B cell (primary cell): ENCODE measurements at regions not wholly inside any gene's neighbourhood (a gene's known extent, or its start where the extent isn't known, plus 50 kb on each side); places are given as distances from the start of the nearest gene placed in this dataset.

Experiments
- ATAC-seq: fragments of 200-7000 bp; cut with Tn5 transposase; one replicate; pipeline ENCODE4 v1.10.0; 2021; ENCODE audit warnings: low read depth, mild to moderate bottlenecking, moderate number of reproducible peaks, moderate library complexity
- CTCF ChIA-PET: fragments of 350-600 bp; sonication (Branson Sonifier 250); formaldehyde crosslinking; loops from one replicate; lab custom pipeline; 2021; ENCODE audit warnings: antibody characterized with exemption, inconsistent platforms; lab: Charles Lee
- POLR2A ChIA-PET: fragments of 350-600 bp; sonication (Branson Sonifier 250); formaldehyde crosslinking; loops from one replicate; lab custom pipeline; 2021; ENCODE audit warnings: antibody characterized with exemption; lab: Charles Lee
- DNase-seq: peaks from one replicate; pipeline ENCODE4 v3.0.0; 2013
- H2AFZ ChIP-seq: 2 replicates; pipeline ENCODE4 v1.6.1; 2012; ENCODE audit warnings: mild to moderate bottlenecking, low read depth, low read length; ENCODE audit not compliant: insufficient read depth, poor library complexity, severe bottlenecking
- H3K27ac ChIP-seq, 2 donors: 1 replicate in 1 of 2; 2 replicates in 1 of 2; pipeline ENCODE4 v1.5.1; 2012 to 2013; ENCODE audit warnings: low read length in 2 of 2, mild to moderate bottlenecking in 2 of 2, moderate library complexity in 1 of 2
- H3K27me3 ChIP-seq, 4 experiments: fragments of 200-600 bp in 1 of 4; sonication (generic) in 1 of 4; replicated peaks in 1 of 4; 1 replicate in 2 of 4; 2 replicates in 2 of 4; pipeline versions ENCODE4 v1.6.1 to v1.7.0; 2013 to 2016; ENCODE audit warnings: low read length in 3 of 4, mild to moderate bottlenecking in 2 of 4, mixed read lengths in 1 of 4, moderate library complexity in 1 of 4; ENCODE audit not compliant: insufficient read depth in 4 of 4, control insufficient read depth in 3 of 4; ENCODE audit errors: control extremely low read depth in 1 of 4
- H3K36me3 ChIP-seq, 2 experiments: replicated peaks in 1 of 2; 1 replicate in 1 of 2; 2 replicates in 1 of 2; pipeline versions ENCODE4 v1.6.1 to v1.7.1; 2013; ENCODE audit warnings: low read length in 1 of 2; ENCODE audit not compliant: insufficient read depth in 2 of 2, control insufficient read depth in 1 of 2; ENCODE audit errors: control extremely low read depth in 1 of 2, extremely low read depth in 1 of 2
- H3K4me1 ChIP-seq, 2 donors: fragments of 200-600 bp in 1 of 2; sonication (generic) in 1 of 2; 1 replicate in 1 of 2; 2 replicates in 1 of 2; pipeline versions ENCODE4 v1.5.1 to v1.6.1; 2013 to 2017; ENCODE audit warnings: low read length in 2 of 2; ENCODE audit not compliant: control insufficient read depth in 2 of 2, insufficient read depth in 2 of 2
- H3K4me2 ChIP-seq: replicated peaks from 2 replicates; pipeline ENCODE3; 2012; ENCODE audit warnings: mild to moderate bottlenecking, low read depth, low read length; ENCODE audit not compliant: poor library complexity, severe bottlenecking
- H3K4me3 ChIP-seq, 5 experiments: fragments of 200-600 bp in 1 of 5; sonication (generic) in 1 of 5; 1 replicate in 3 of 5; 2 replicates in 2 of 5; pipeline versions ENCODE4 v1.5.1 to v1.7.0; 2011 to 2016; ENCODE audit warnings: low read length in 4 of 5, mild to moderate bottlenecking in 4 of 5, low read depth in 2 of 5, control low read depth in 1 of 5, moderate library complexity in 1 of 5; ENCODE audit not compliant: insufficient read depth in 1 of 5; ENCODE audit errors: control extremely low read depth in 1 of 5, extremely low read depth in 1 of 5
- H3K79me2 ChIP-seq: fragments of 200-600 bp; sonication (generic); one replicate; pipeline ENCODE4 v1.6.0; 2016; ENCODE audit warnings: low read length; ENCODE audit not compliant: control insufficient read depth, insufficient read depth
- H3K9ac ChIP-seq: fragments of 200-600 bp; sonication (generic); 2 replicates; pipeline ENCODE4 v1.6.1; 2017; ENCODE audit warnings: mild to moderate bottlenecking, low read length, moderate library complexity
- H3K9me3 ChIP-seq, 3 donors: one replicate each; pipeline versions ENCODE4 v1.6.1 to v1.7.1; 2013; ENCODE audit warnings: low read length in 2 of 3; ENCODE audit not compliant: control insufficient read depth in 2 of 3, insufficient read depth in 1 of 3; ENCODE audit errors: control extremely low read depth in 1 of 3
- H4K20me1 ChIP-seq: 2 replicates; pipeline ENCODE4 v1.6.0; 2012; ENCODE audit warnings: mild to moderate bottlenecking, low read length; ENCODE audit not compliant: insufficient read depth, control insufficient read depth, poor library complexity, severe bottlenecking
- H3K27ac Mint-ChIP-seq: one replicate; pipeline ENCODE4 v1.8.0; 2021; ENCODE audit warnings: mixed read lengths
- H3K27me3 Mint-ChIP-seq: one replicate; pipeline ENCODE4 v1.8.0; 2021; ENCODE audit warnings: mixed read lengths
- H3K4me1 Mint-ChIP-seq: one replicate; pipeline ENCODE4 v1.8.0; 2021; ENCODE audit warnings: mixed read lengths
- H3K4me3 Mint-ChIP-seq: one replicate; pipeline ENCODE4 v1.8.0; 2021; ENCODE audit warnings: mixed read lengths
- H3K9me3 Mint-ChIP-seq: one replicate; pipeline ENCODE4 v1.8.0; 2022; ENCODE audit warnings: mixed read lengths; ENCODE audit not compliant: insufficient read depth
- EZH2 ChIP-seq: IDR thresholded peaks from 2 replicates; pipeline ENCODE4 v1.6.1; 2012; ENCODE audit warnings: borderline replicate concordance, low read depth, mild to moderate bottlenecking, moderate library complexity, low read length; ENCODE audit not compliant: insufficient read depth, poor library complexity, severe bottlenecking
- WGBS: methylation state at CpG from one replicate; pipeline ENCODE4 v1.1.5; 2013; ENCODE audit warnings: missing lambda C conversion rate; ENCODE audit not compliant: insufficient coverage; 5-methylcytosine and 5-hydroxymethylcytosine counted together
- intact Hi-C: fragments of 100-400 bp; cut with micrococcal nuclease; formaldehyde crosslinking; loops from one replicate; pipeline ENCODE4 v1.10.0; 2022
- TF ChIP-seq, protein P1 (sequence below): fragments of 200-600 bp; IDR thresholded peaks from one replicate; pipeline ENCODE4 v1.8.0; 2022; ENCODE audit warnings: antibody characterized with exemption, mild to moderate bottlenecking

DNA sequence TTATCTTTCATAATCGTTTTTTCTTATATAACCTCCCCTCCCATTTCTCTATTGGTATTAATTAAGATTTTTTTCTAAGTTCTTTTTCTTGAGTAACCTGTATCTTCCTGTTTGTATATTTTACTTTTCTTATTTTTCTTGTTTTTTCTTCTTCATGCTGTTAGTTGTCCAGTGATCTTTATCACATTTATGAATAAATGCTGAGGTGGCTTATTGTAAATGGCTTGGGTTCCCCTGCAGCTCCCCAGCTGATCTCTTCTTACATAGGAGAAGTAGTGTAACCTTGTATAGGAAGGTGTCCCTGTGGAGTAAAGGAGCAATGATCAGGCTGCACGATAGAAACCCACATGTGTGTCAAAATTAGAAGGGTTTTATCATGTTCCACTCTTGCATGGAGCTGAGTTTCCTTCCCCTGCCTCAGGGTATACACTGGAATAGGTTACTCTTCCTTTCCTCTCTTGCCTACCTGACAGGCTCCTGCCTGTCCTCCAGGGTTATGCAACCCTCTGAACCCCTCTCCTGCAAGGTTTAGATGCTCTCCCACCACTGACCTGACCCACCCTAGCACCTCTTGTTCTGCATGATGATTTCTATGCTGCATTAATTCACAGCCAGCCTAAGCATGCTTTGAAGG, 334.8 kb upstream of the RGS6 start:
- DNase-seq (peak; percentile 9), ATAC-seq (peak; percentile 7)
- Histone ChIP-seq H3K9ac (no peak overlapping the region), H3K36me3 (peaks cover 0 to 6% of the 10 kb centered on the region in 2 experiments), H3K4me2 (peak overlapping the region; percentile 35), H2AFZ (no peak overlapping the region), H3K79me2 (peaks cover 55% of the 10 kb centered on the region), H4K20me1 (peaks cover 5% of the 10 kb centered on the region), H3K27me3 (no peaks in the 10 kb centered on the region), H3K4me3 (no peak overlapping the region), H3K4me1 (peaks cover 13 to 16% of the 10 kb centered on the region in 2 donors), H3K9me3 (peaks cover 0 to 6% (median 3%) of the 10 kb centered on the region in 3 donors), H3K27ac (peak overlapping the region; percentile 2 to 90)
- WGBS = no CpG with 5 or more reads among the region's 2 CpGs
- Mint-ChIP-seq H3K4me3 (peak overlapping the region; percentile 49), H3K27me3 (no peaks in the 10 kb centered on the region), H3K27ac (peak overlapping the region; percentile 69), H3K9me3 (peaks cover 6% of the 10 kb centered on the region), H3K4me1 (peaks cover 48% of the 10 kb centered on the region)
- intact Hi-C loops = no loop called here
- ChIA-PET CTCF (no interaction called here), POLR2A (no interaction called here)
- no peak for TF ChIP-seq EZH2
- TF ChIP-seq, protein P1, sequence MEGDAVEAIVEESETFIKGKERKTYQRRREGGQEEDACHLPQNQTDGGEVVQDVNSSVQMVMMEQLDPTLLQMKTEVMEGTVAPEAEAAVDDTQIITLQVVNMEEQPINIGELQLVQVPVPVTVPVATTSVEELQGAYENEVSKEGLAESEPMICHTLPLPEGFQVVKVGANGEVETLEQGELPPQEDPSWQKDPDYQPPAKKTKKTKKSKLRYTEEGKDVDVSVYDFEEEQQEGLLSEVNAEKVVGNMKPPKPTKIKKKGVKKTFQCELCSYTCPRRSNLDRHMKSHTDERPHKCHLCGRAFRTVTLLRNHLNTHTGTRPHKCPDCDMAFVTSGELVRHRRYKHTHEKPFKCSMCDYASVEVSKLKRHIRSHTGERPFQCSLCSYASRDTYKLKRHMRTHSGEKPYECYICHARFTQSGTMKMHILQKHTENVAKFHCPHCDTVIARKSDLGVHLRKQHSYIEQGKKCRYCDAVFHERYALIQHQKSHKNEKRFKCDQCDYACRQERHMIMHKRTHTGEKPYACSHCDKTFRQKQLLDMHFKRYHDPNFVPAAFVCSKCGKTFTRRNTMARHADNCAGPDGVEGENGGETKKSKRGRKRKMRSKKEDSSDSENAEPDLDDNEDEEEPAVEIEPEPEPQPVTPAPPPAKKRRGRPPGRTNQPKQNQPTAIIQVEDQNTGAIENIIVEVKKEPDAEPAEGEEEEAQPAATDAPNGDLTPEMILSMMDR = no peak

DNA sequence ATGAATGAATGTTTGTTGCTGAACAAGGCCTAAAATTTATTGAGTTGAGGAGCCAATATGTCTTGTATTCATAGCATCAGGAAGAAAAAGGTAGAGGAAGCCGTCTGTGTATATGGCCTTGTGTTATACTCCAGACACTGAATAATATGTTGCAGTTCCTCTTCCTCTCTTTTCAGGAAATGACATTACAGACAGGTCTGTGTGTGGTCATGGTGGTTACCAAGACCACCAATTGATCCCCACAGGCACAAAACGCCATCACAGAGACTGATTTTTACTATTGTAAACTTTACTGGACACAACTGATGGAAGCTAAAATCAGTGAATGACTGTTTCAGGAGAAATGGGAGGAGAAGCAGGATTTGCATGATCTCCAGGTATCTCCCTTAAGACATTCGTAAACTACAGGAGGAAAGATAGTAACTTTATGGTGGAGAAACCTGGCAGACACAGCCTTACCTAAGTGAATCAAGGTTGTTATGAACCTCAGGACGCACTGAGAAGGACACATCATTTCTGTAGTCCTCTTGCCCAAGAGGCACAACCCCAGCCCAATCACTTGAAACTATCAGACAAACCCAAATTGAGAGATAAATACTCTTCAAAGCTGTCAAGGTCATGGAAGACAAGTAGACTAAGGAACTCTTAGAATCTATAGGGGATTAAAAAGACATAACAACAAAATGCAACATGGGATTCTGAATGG, 334.1 kb upstream of the RGS6 start:
- H3K9me3 ChIP-seq = peaks cover 0 to 6% (median 3%) of the 10 kb centered on the region in 3 donors
- ChIA-PET POLR2A (interaction anchor here (0.7 kb wide), 1 partner anchor 135 kb away, joined by 3 read pairs; no protein-coding TSS in a partner anchor), CTCF (interaction anchor here (1.2 kb wide), 1 partner anchor 16 kb away, joined by 3 read pairs; no protein-coding TSS in a partner anchor)
- peaks cover 5% of the 10 kb centered on the region for H4K20me1 ChIP-seq
- H3K4me1 ChIP-seq = peaks cover 13 to 16% of the 10 kb centered on the region in 2 donors
- WGBS = no CpG with 5 or more reads among the region's 4 CpGs
- H2AFZ ChIP-seq = no peak overlapping the region
- intact Hi-C loops = no loop called here
- no peaks in the 10 kb centered on the region for H3K27me3 ChIP-seq
- no peaks in the 10 kb centered on the region for H3K27me3 Mint-ChIP-seq
- H3K36me3 ChIP-seq = peaks cover 0 to 6% of the 10 kb centered on the region in 2 experiments
- H3K9ac ChIP-seq = no peak overlapping the region
- TF ChIP-seq EZH2 = no peak
- TF ChIP-seq, protein P1 = no peak
- H3K79me2 ChIP-seq = peaks cover 62% of the 10 kb centered on the region
- H3K4me2 ChIP-seq = peak overlapping the region; percentile 35
- H3K4me1 Mint-ChIP-seq = peaks cover 48% of the 10 kb centered on the region
- peak; percentile 84 for ATAC-seq
- peak overlapping the region; percentile 49 for H3K4me3 Mint-ChIP-seq
- DNase-seq = peak; percentile 71
- no peak overlapping the region for H3K4me3 ChIP-seq
- peaks cover 6% of the 10 kb centered on the region for H3K9me3 Mint-ChIP-seq
- peak overlapping the region; percentile 69 for H3K27ac Mint-ChIP-seq
- peak overlapping the region; percentile 23 to 90 for H3K27ac ChIP-seq
